DND-41 (cell line): ENCODE measurements at regions not wholly inside any gene's neighbourhood (a gene's known extent, or its start where the extent isn't known, plus 50 kb on each side); places are given as distances from the start of the nearest gene placed in this dataset.

ENCODE experiments used
- ATAC-seq: fragments of 200-7000 bp; cut with Tn5 transposase; 3 replicates; pipeline ENCODE4 v1.9.1; 2021; ENCODE audit warnings: low read depth; ENCODE audit not compliant: insufficient read depth
- DNase-seq: peaks from one replicate; pipeline ENCODE4 v3.0.0-alpha.2; 2020
- H2AFZ ChIP-seq: 2 replicates; pipeline ENCODE4 v1.6.0; 2012; ENCODE audit warnings: low read depth, low read length
- H3K27ac ChIP-seq: 2 replicates; pipeline ENCODE4 v1.5.1; 2012; ENCODE audit warnings: low read length, inconsistent platforms
- H3K27me3 ChIP-seq: fragments of 200-600 bp; sonication (generic); 2 replicates; pipeline ENCODE4 v1.6.0; 2012; ENCODE audit warnings: low read length, mild to moderate bottlenecking, inconsistent platforms; ENCODE audit not compliant: insufficient read depth, poor library complexity
- H3K36me3 ChIP-seq: 2 replicates; pipeline ENCODE4 v1.5.1; 2012; ENCODE audit warnings: low read length, inconsistent platforms; ENCODE audit not compliant: insufficient read depth
- H3K4me1 ChIP-seq: 2 replicates; pipeline ENCODE4 v1.5.1; 2012; ENCODE audit warnings: mild to moderate bottlenecking, low read length; ENCODE audit not compliant: insufficient read depth
- H3K4me2 ChIP-seq: 2 replicates; pipeline ENCODE4 v1.6.0; 2012; ENCODE audit warnings: mild to moderate bottlenecking, moderate library complexity, low read length, inconsistent platforms; ENCODE audit not compliant: insufficient read depth
- H3K4me3 ChIP-seq, 2 experiments: fragments of 200-600 bp in 1 of 2; shearing (Covaris generic) in 1 of 2; 2 replicates each; pipeline ENCODE4 v1.5.1; 2012 to 2016; ENCODE audit warnings: inconsistent platforms in 2 of 2, low read length in 2 of 2, mild to moderate bottlenecking in 2 of 2, low read depth in 1 of 2, moderate library complexity in 1 of 2
- H3K79me2 ChIP-seq: 2 replicates; pipeline ENCODE4 v1.6.0; 2012; ENCODE audit warnings: low read length, inconsistent platforms; ENCODE audit not compliant: insufficient read depth
- H3K9ac ChIP-seq: 2 replicates; pipeline ENCODE4 v1.6.0; 2012; ENCODE audit warnings: low read depth, mild to moderate bottlenecking, inconsistent platforms, low read length, moderate library complexity
- H3K9me3 ChIP-seq: 2 replicates; pipeline ENCODE4 v1.5.1; 2012; ENCODE audit warnings: low read length, moderate library complexity, mild to moderate bottlenecking, inconsistent platforms; ENCODE audit not compliant: insufficient read depth, severe bottlenecking
- H4K20me1 ChIP-seq: 2 replicates; pipeline ENCODE4 v1.6.0; 2012; ENCODE audit warnings: low read length; ENCODE audit not compliant: insufficient read depth
- CTCF ChIP-seq: IDR thresholded peaks from 2 replicates; pipeline ENCODE4 v1.5.1; 2012; ENCODE audit warnings: borderline replicate concordance, low read length, moderate library complexity, mild to moderate bottlenecking; ENCODE audit not compliant: poor library complexity, severe bottlenecking; ENCODE audit errors: extremely low read depth
- EZH2 ChIP-seq: IDR thresholded peaks from 3 replicates; pipeline ENCODE4 v1.6.1; 2012; ENCODE audit warnings: borderline replicate concordance, low read depth, mild to moderate bottlenecking, moderate library complexity, low read length, inconsistent platforms; ENCODE audit not compliant: severe bottlenecking

DNA sequence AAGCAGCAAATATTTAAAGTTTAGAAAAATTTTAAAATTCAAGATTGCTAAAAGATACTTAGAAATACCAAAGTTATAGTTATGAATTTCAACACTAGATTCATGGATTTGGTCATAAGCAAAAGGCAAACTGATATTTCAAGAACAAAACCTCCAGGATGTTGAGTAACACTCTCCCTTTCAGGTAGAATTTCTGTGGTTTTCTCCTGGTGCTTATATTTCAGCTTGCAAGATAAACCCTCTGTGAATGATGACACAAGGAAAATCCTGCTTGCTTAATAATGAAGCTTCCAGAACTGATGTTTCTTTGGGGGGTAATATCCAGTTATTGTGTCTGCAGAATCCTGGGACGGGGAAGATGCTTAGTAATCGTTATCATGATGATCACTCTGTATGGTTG lies 320.3 kb upstream of the EDNRB start:
- Histone ChIP-seq H3K4me2 (no peak overlapping the region), H4K20me1 (no peaks in the 10 kb centered on the region), H3K79me2 (no peaks in the 10 kb centered on the region), H3K36me3 (no peaks in the 10 kb centered on the region), H3K4me3 (no peak overlapping the region), H3K9me3 (no peaks in the 10 kb centered on the region), H3K27ac (no peak overlapping the region), H3K4me1 (no peaks in the 10 kb centered on the region), H3K27me3 (peaks cover 4% of the 10 kb centered on the region), H3K9ac (no peak overlapping the region), H2AFZ (no peak overlapping the region)
- ATAC-seq: no peak
- TF ChIP-seq CTCF (no peak), EZH2 (no peak)
- no peak for DNase-seq

DNA sequence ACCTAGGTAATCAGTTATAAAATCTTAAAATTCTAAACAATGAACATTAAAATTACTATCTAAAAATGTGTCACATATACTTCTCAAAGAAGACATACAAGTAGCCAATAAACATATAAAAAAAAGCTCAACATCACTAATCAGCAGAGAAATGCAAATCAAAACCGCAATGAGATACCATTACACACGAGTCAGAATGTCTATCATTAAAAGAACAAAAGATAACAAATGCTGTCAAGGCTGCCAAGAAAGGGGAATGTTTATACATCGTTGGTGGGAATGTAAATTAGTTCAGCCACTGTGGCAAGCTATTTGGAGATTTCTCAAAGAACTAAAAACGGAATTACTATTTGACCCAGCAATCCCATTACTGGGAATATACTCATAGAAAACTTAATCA lies 310.3 kb upstream of the EDNRB start:
- no peak for DNase-seq

GRCh38 chr13:78228211-78228610 lies 309.6 kb upstream of the EDNRB start:
- Histone ChIP-seq H3K79me2 (no peaks in the 10 kb centered on the region), H3K9ac (no peak overlapping the region), H3K4me1 (no peaks in the 10 kb centered on the region), H3K36me3 (no peaks in the 10 kb centered on the region), H2AFZ (no peak overlapping the region), H3K27ac (no peak overlapping the region), H4K20me1 (no peaks in the 10 kb centered on the region), H3K27me3 (no peaks in the 10 kb centered on the region), H3K4me2 (no peak overlapping the region), H3K4me3 (no peak overlapping the region), H3K9me3 (no peaks in the 10 kb centered on the region)
- ATAC-seq (no peak), DNase-seq (no peak)
- no peak for TF ChIP-seq EZH2

More for the DNA sequence above, 310.3 kb upstream of the EDNRB start:
- no peak for ATAC-seq
- H3K4me2 ChIP-seq: no peak overlapping the region
- H3K4me1 ChIP-seq: no peaks in the 10 kb centered on the region
- no peak overlapping the region for H3K27ac ChIP-seq
- no peaks in the 10 kb centered on the region for H3K79me2 ChIP-seq
- H3K27me3 ChIP-seq: no peaks in the 10 kb centered on the region
- H3K4me3 ChIP-seq: no peak overlapping the region
- H3K9me3 ChIP-seq: no peaks in the 10 kb centered on the region
- no peak overlapping the region for H2AFZ ChIP-seq
- H3K9ac ChIP-seq: no peak overlapping the region
- no peak for TF ChIP-seq CTCF
- TF ChIP-seq EZH2: no peak
- H4K20me1 ChIP-seq: no peaks in the 10 kb centered on the region
- no peaks in the 10 kb centered on the region for H3K36me3 ChIP-seq

DNA sequence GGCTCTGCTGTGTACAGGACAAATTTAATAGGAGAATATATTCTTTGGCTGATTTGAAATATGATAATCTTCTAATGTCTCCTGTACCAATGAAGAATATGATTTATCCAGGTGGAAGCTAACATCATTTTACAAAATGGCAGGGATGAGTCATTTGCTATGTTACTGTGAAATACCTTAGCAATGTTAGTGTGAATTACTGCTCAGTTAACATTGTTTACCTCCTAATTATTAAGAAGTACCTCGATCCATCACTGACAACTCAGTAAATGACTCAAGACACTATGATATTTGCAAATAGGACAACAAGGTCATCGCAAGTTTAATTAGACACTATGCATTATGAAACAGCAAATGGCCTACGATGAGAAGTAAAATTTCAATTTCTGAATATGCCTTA lies 309.1 kb upstream of the EDNRB start:
- no peak overlapping the region for H3K9ac ChIP-seq
- H3K79me2 ChIP-seq: no peaks in the 10 kb centered on the region
- no peak overlapping the region for H3K27ac ChIP-seq
- H3K27me3 ChIP-seq: no peaks in the 10 kb centered on the region
- no peak overlapping the region for H3K4me2 ChIP-seq
- no peaks in the 10 kb centered on the region for H3K9me3 ChIP-seq
- DNase-seq (no peak), ATAC-seq (no peak)
- no peak overlapping the region for H3K4me3 ChIP-seq
- no peaks in the 10 kb centered on the region for H4K20me1 ChIP-seq
- no peaks in the 10 kb centered on the region for H3K4me1 ChIP-seq
- no peak for TF ChIP-seq CTCF
- no peak for TF ChIP-seq EZH2
- no peaks in the 10 kb centered on the region for H3K36me3 ChIP-seq
- H2AFZ ChIP-seq: no peak overlapping the region
